HG03103 (cell line): ENCODE measurements at regions not wholly inside any gene's neighbourhood (a gene's known extent, or its start where the extent isn't known, plus 50 kb on each side); places are given as distances from the start of the nearest gene placed in this dataset.

Experiments used
- ATAC-seq: cut with Tn5 transposase; IDR thresholded peaks from one replicate; pipeline ENCODE4 v1.9.1; 2021; ENCODE audit warnings: low read depth; ENCODE audit not compliant: unreplicated experiment

GRCh38 chr10:53025172-53025711 lies 252.7 kb upstream of the MBL2 start:
- no peak for ATAC-seq

GRCh38 chr10:53023411-53023810 lies 250.8 kb upstream of the MBL2 start:
- ATAC-seq = no peak

GRCh38 chr10:53022611-53023088 lies 250.1 kb upstream of the MBL2 start:
- ATAC-seq = no peak

GRCh38 chr10:53013201-53013810 lies 240.7 kb upstream of the MBL2 start:
- peak; percentile 47 for ATAC-seq

GRCh38 chr10:53009961-53010907 lies 237.7 kb upstream of the MBL2 start:
- ATAC-seq = no peak

- ATAC-seq = no peak
These were observed 234.9 kb upstream of the MBL2 start for GRCh38 chr10:53007527-53007842.

- ATAC-seq = no peak
These were observed 234.3 kb upstream of the MBL2 start for GRCh38 chr10:53006663-53007526.

GRCh38 chr10:53005612-53006345 lies 233.2 kb upstream of the MBL2 start:
- ATAC-seq = no peak

GRCh38 chr10:53003094-53003493 lies 230.5 kb upstream of the MBL2 start:
- ATAC-seq = peak; percentile 49

- no peak for ATAC-seq
These were observed 227.1 kb upstream of the MBL2 start for GRCh38 chr10:52999681-53000080.

- no peak for ATAC-seq
These were observed 226.7 kb upstream of the MBL2 start for GRCh38 chr10:52999258-52999657.

GRCh38 chr10:52997007-52997406 lies 224.4 kb upstream of the MBL2 start:
- no peak for ATAC-seq

- no peak for ATAC-seq
These were observed 221.8 kb upstream of the MBL2 start for GRCh38 chr10:52994370-52994769.

- ATAC-seq = no peak
These were observed 220.5 kb upstream of the MBL2 start for GRCh38 chr10:52993109-52993508.

GRCh38 chr10:52992567-52992966 lies 220.0 kb upstream of the MBL2 start:
- no peak for ATAC-seq

GRCh38 chr10:52988923-52989322 lies 216.3 kb upstream of the MBL2 start:
- ATAC-seq = no peak

- no peak for ATAC-seq
These were observed 213.5 kb upstream of the MBL2 start for GRCh38 chr10:52986125-52986524.

- no peak for ATAC-seq
These were observed 211.6 kb upstream of the MBL2 start for GRCh38 chr10:52984169-52984568.

GRCh38 chr10:52979295-52979990 lies 206.9 kb upstream of the MBL2 start:
- ATAC-seq = no peak
